Left lung (tissue), 4 donors: ENCODE measurements at regions not wholly inside any gene's neighbourhood (a gene's known extent, or its start where the extent isn't known, plus 50 kb on each side); places are given as distances from the start of the nearest gene placed in this dataset.
"Not testable (repeated sequence)": the region's sequence is repeated elsewhere in the genome, so short reads cannot be mapped to it uniquely, and the experiment has no call there.

Experiments
- ATAC-seq: fragments of 200-7000 bp; cut with Tn5 transposase; one replicate; pipeline ENCODE4 v1.9.1; 2020; ENCODE audit warnings: moderate library complexity
- DNase-seq, 4 donors: peaks; one replicate each; pipeline ENCODE4 v3.0.0-alpha.2; 2013 to 2020
- H3K27ac ChIP-seq, 2 donors: fragments of 200-600 bp; sonication (generic) in 1 of 2; one replicate each; pipeline versions ENCODE4 v1.5.0 to v1.8.0; 2020 to 2021
- H3K27me3 ChIP-seq, 2 donors: fragments of 200-600 bp; sonication (generic) in 1 of 2; one replicate each; pipeline versions ENCODE4 v1.5.0 to v1.8.0; 2020 to 2021
- H3K36me3 ChIP-seq, 2 donors: fragments of 200-600 bp; sonication (generic) in 1 of 2; one replicate each; pipeline versions ENCODE4 v1.5.0 to v1.8.0; 2020 to 2021
- H3K4me1 ChIP-seq, 2 donors: fragments of 200-600 bp; one replicate each; pipeline ENCODE4 v1.8.0; 2021
- H3K4me3 ChIP-seq, 2 donors: fragments of 200-600 bp; sonication (generic) in 1 of 2; one replicate each; pipeline versions ENCODE4 v1.5.0 to v1.8.0; 2020 to 2021; ENCODE audit warnings: mild to moderate bottlenecking in 1 of 2
- H3K9me3 ChIP-seq, 2 donors: fragments of 200-600 bp; sonication (generic) in 1 of 2; one replicate each; pipeline versions ENCODE4 v1.5.0 to v1.8.0; 2020 to 2021
- intact Hi-C, 2 donors: fragments of 100-400 bp; cut with DNase I; formaldehyde crosslinking; loops; one replicate each; pipeline versions ENCODE4 v1.11.2 to v1.14.2; 2022
- TF ChIP-seq, protein P1 (sequence below), 2 donors: fragments of 200-600 bp; sonication (generic) in 1 of 2; IDR thresholded peaks; one replicate each; pipeline versions ENCODE4 v1.5.0 to v1.8.0; 2021; ENCODE audit warnings: antibody characterized with exemption in 2 of 2
- donor health status: DM: no; HTN: yes; CAD: no.
- donor health status: DM: no; HTN: no; CAD: no.

DNA sequence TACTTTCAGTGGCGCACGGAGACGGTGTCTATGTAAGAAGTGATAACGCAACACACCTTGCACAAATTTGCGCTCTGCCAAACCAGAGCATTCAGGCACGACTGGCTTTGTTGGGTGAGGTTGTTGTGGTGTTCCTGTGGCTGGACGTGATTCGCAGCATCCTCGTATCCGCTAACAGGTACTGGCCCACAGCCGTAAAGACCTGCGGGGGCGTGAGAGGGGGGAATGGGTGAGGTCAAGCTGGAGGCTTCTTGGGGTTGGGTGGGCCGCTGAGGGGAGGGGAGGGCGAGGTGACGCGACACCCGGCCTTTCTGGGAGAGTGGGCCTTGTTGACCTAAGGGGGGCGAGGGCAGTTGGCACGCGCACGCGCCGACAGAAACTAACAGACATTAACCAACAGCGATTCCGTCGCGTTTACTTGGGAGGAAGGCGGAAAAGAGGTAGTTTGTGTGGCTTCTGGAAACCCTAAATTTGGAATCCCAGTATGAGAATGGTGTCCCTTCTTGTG is 510.9 kb downstream of the KCNJ18 start:
- intact Hi-C loops: no loop called here
- TF ChIP-seq, protein P1, sequence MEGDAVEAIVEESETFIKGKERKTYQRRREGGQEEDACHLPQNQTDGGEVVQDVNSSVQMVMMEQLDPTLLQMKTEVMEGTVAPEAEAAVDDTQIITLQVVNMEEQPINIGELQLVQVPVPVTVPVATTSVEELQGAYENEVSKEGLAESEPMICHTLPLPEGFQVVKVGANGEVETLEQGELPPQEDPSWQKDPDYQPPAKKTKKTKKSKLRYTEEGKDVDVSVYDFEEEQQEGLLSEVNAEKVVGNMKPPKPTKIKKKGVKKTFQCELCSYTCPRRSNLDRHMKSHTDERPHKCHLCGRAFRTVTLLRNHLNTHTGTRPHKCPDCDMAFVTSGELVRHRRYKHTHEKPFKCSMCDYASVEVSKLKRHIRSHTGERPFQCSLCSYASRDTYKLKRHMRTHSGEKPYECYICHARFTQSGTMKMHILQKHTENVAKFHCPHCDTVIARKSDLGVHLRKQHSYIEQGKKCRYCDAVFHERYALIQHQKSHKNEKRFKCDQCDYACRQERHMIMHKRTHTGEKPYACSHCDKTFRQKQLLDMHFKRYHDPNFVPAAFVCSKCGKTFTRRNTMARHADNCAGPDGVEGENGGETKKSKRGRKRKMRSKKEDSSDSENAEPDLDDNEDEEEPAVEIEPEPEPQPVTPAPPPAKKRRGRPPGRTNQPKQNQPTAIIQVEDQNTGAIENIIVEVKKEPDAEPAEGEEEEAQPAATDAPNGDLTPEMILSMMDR (IDR thresholded peaks at IDR 0.05): no peak
- Histone ChIP-seq H3K27ac (no peak overlapping the region), H3K4me1 (no peaks in the 10 kb centered on the region), H3K4me3 (no peak overlapping the region), H3K9me3 (peaks cover 0 to 75% of the 10 kb centered on the region in 2 donors), H3K27me3 (no peaks in the 10 kb centered on the region), H3K36me3 (no peaks in the 10 kb centered on the region)
- peak in 1 of 4 donors; percentile 34 for DNase-seq
- no peak for ATAC-seq

DNA sequence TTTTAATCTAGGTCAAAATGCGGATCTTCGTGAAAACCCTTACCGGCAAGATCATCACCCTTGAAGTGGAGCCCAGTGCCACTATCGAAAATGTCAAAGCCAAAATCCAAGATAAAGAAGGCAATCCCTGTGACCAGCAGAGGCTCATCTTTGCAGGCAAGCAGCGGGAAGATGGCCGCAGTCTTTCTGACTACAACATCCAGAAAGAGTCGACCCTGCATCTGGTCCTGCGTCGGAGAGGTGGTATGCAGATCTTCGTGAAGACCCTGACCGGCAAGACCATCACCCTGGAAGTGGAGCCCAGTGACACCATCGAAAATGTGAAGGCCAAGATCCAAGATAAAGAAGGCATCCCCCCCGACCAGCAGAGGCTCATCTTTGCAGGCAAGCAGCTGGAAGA is 511.8 kb downstream of the KCNJ18 start:
- DNase-seq, H3K4me1 ChIP-seq, H3K27ac ChIP-seq, H3K27me3 ChIP-seq, intact Hi-C loops, H3K4me3 ChIP-seq, ATAC-seq, H3K36me3 ChIP-seq: not testable (repeated sequence)
- peaks cover 0 to 68% of the 10 kb centered on the region in 2 donors for H3K9me3 ChIP-seq

DNA sequence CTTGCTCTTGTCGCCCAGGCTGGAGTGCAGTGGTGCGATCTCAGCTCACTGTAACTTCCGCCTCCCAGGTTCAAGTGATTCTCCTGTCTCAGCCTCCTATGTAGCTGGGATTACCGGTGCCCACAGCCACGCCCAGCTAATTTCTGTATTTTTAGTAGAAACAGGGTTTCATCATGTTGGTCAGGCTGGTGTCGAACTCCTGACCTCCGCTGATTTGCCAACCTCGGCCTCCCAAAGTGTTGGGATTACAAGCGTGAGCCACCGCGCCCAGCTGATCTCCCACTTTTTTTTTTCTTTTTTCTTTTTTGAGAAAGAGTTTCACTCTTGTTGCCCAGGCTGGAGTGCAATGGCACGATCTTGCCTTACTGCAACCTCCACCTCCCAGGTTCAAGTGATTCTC is 517.9 kb downstream of the KCNJ18 start:
- H3K4me1 ChIP-seq, H3K36me3 ChIP-seq, H3K4me3 ChIP-seq, H3K27ac ChIP-seq, H3K27me3 ChIP-seq, ATAC-seq, intact Hi-C loops: not testable (repeated sequence)
- DNase-seq: peak in 1 of 4 donors; percentile 20
- peaks cover 0 to 63% of the 10 kb centered on the region in 2 donors for H3K9me3 ChIP-seq

GRCh38 chr17:22213169-22213568 is 520.8 kb downstream of the KCNJ18 start:
- intact Hi-C loops, DNase-seq, H3K4me1 ChIP-seq, H3K4me3 ChIP-seq, H3K27me3 ChIP-seq, H3K36me3 ChIP-seq, ATAC-seq, H3K27ac ChIP-seq: not testable (repeated sequence)
- H3K9me3 ChIP-seq: peaks cover 0 to 64% of the 10 kb centered on the region in 2 donors

DNA sequence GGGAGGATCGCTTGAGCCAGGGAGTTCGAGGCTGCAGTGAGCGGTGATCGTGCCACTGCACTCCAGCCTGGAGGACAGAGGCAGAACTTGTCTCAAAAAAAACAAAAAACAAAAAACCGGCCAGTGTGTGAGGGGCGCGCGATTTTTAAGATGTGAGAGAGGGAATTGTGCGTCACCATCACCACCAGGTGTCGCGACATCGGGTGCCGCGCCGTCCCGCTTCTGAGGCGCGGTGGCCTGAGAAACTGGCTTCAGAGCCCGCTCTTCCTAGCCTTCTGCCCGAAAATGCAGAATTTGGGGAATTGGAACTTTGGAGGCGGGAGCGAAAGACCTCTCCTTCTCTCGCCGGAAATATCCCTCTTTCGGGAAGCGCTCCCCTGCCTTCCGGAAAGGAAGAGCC is 524.8 kb downstream of the KCNJ18 start:
- no peak overlapping the region for H3K27ac ChIP-seq
- intact Hi-C loops: no loop called here
- DNase-seq (no peak), ATAC-seq (no peak)
- peaks cover 0 to 7% of the 10 kb centered on the region in 2 donors for H3K27me3 ChIP-seq
- no peaks in the 10 kb centered on the region for H3K4me1 ChIP-seq
- H3K9me3 ChIP-seq: peaks cover 0 to 62% of the 10 kb centered on the region in 2 donors
- TF ChIP-seq, protein P1 (IDR thresholded peaks at IDR 0.05): no peak
- no peaks in the 10 kb centered on the region for H3K36me3 ChIP-seq
- H3K4me3 ChIP-seq: no peak overlapping the region

- TF ChIP-seq, protein P1 (IDR thresholded peaks at IDR 0.05): no peak
- DNase-seq: no peak
- H3K27ac ChIP-seq: no peak overlapping the region
- peaks cover 0 to 7% of the 10 kb centered on the region in 2 donors for H3K27me3 ChIP-seq
- intact Hi-C loops: no loop called here
- H3K4me1 ChIP-seq: no peaks in the 10 kb centered on the region
- H3K36me3 ChIP-seq: no peaks in the 10 kb centered on the region
- H3K9me3 ChIP-seq: peaks cover 0 to 28% of the 10 kb centered on the region in 2 donors
- H3K4me3 ChIP-seq: no peak overlapping the region
- ATAC-seq: no peak
Observed at GRCh38 chr17:22221344-22221743, 529.0 kb downstream of the KCNJ18 start.

DNA sequence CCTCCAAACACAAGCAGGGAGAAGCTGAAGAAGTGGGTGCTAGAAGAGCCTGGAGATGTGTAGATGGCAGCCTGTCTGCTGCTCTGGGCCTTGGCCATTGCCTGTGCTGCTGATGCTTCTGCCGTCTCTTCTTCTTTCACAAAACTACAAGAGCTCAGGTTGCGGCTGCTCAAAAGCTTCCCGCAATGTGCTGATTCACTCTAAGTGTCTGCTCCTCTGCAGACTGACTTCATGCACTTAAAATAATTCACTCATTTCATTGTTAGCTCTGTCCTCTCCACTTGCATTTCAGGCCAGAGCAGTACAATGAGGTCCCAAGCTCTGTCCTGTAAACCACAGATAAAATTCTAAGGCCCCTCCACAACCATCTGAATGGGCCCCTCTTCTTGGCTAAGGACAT is 534.2 kb downstream of the KCNJ18 start:
- H3K36me3 ChIP-seq, ATAC-seq, H3K27me3 ChIP-seq, intact Hi-C loops, H3K4me1 ChIP-seq, H3K4me3 ChIP-seq, DNase-seq, H3K27ac ChIP-seq: not testable (repeated sequence)
- H3K9me3 ChIP-seq: peaks cover 0 to 26% of the 10 kb centered on the region in 2 donors

- H3K4me3 ChIP-seq, H3K4me1 ChIP-seq, intact Hi-C loops, H3K27me3 ChIP-seq, DNase-seq, H3K27ac ChIP-seq, ATAC-seq, H3K36me3 ChIP-seq: not testable (repeated sequence)
- peaks cover 0 to 27% of the 10 kb centered on the region in 2 donors for H3K9me3 ChIP-seq
Observed at GRCh38 chr17:22226932-22227331, 534.6 kb downstream of the KCNJ18 start.

GRCh38 chr17:22227699-22228553 is 535.6 kb downstream of the KCNJ18 start:
- ATAC-seq, intact Hi-C loops, H3K36me3 ChIP-seq, H3K4me3 ChIP-seq, H3K4me1 ChIP-seq, DNase-seq, H3K27me3 ChIP-seq, H3K27ac ChIP-seq: not testable (repeated sequence)
- H3K9me3 ChIP-seq: peaks cover 0 to 31% of the 10 kb centered on the region in 2 donors

GRCh38 chr17:22229821-22230220 is 537.5 kb downstream of the KCNJ18 start:
- H3K27ac ChIP-seq, DNase-seq, intact Hi-C loops, H3K27me3 ChIP-seq, H3K36me3 ChIP-seq, H3K4me3 ChIP-seq, H3K4me1 ChIP-seq, ATAC-seq: not testable (repeated sequence)
- H3K9me3 ChIP-seq: peaks cover 0 to 49% of the 10 kb centered on the region in 2 donors
